ENCODE measurements at regions not wholly inside any gene's neighbourhood (a gene's known extent, or its start where the extent isn't known, plus 50 kb on each side); places are given as distances from the start of the nearest gene placed in this dataset.

GRCh38 chr15:89399238-89400115 lies 64.9 kb upstream of the POLG start:
- ATAC-seq (peak; percentile 72), DNase-seq (peak; percentile 57)

- no peak for ATAC-seq
- no peak for DNase-seq
Measured at GRCh38 chr15:89398896-89399237, 64.2 kb upstream of the POLG start.

- no peak for ATAC-seq
- no peak for DNase-seq
Measured at GRCh38 chr15:89397653-89398023, 63.0 kb upstream of the POLG start.

- ATAC-seq (no peak), DNase-seq (no peak)
Measured at GRCh38 chr15:89396723-89397652, 62.4 kb upstream of the POLG start.

GRCh38 chr15:89395996-89396395 lies 61.4 kb upstream of the POLG start:
- no peak for ATAC-seq

GRCh38 chr15:89395461-89395871 lies 60.8 kb upstream of the POLG start:
- DNase-seq (no peak), ATAC-seq (no peak)

More at GRCh38 chr15:89395996-89396395, 61.4 kb upstream of the POLG start:
- DNase-seq = no peak

GRCh38 chr15:89395031-89395430 lies 60.4 kb upstream of the POLG start:
- DNase-seq = no peak
- ATAC-seq = no peak

GRCh38 chr15:89393056-89393455 lies 58.4 kb upstream of the POLG start:
- ATAC-seq = no peak
- no peak for DNase-seq

GRCh38 chr15:89391685-89392257 lies 57.1 kb upstream of the POLG start:
- ATAC-seq = no peak
- no peak for DNase-seq

GRCh38 chr15:89389841-89390603 lies 55.4 kb upstream of the POLG start:
- no peak for DNase-seq
- ATAC-seq = no peak

- ATAC-seq (no peak), DNase-seq (no peak)
Measured at GRCh38 chr15:89387140-89387903, 52.7 kb upstream of the POLG start.

GRCh38 chr15:89385596-89386331 lies 51.1 kb upstream of the POLG start:
- ATAC-seq (no peak), DNase-seq (no peak)
